OCI-LY1 (cell line): ENCODE measurements at regions not wholly inside any gene's neighbourhood (a gene's known extent, or its start where the extent isn't known, plus 50 kb on each side); places are given as distances from the start of the nearest gene placed in this dataset.

Source experiments
- CTCF ChIP-seq: fragments of 200-600 bp; sonication (generic), shearing (Covaris generic); IDR thresholded peaks from 2 replicates; pipeline ENCODE4 v1.5.1; 2017; ENCODE audit warnings: mild to moderate bottlenecking, antibody characterized with exemption, low read length, moderate library complexity, mixed read lengths
- EZH2 ChIP-seq: fragments of 200-600 bp; sonication (generic), shearing (Covaris generic); IDR thresholded peaks from 2 replicates; pipeline ENCODE4 v1.8.0; 2017; ENCODE audit warnings: borderline replicate concordance, mixed run types, mild to moderate bottlenecking, antibody characterized with exemption, low read length, moderate library complexity, mixed read lengths

GRCh38 chr4:62484357-62484756 is 1284.2 kb downstream of the ADGRL3 start:
- TF ChIP-seq CTCF: no peak
- TF ChIP-seq EZH2: no peak
